Right renal pelvis (tissue), 4 donors: ENCODE measurements at regions not wholly inside any gene's neighbourhood (a gene's known extent, or its start where the extent isn't known, plus 50 kb on each side); places are given as distances from the start of the nearest gene placed in this dataset.

Experiments
- DNase-seq, 4 donors: peaks; one replicate each; pipeline ENCODE4 v3.0.0-alpha.2; 2013; ENCODE audit warnings: low read depth in 4 of 4, low spot score in 3 of 4, missing footprints in 1 of 4

- no peak for DNase-seq
Measured at GRCh38 chr6:56349194-56349593, 101.8 kb upstream of the COL21A1 start.

GRCh38 chr6:56348578-56348977 lies 101.2 kb upstream of the COL21A1 start:
- DNase-seq = no peak

GRCh38 chr6:56347526-56347925 lies 100.1 kb upstream of the COL21A1 start:
- DNase-seq = no peak

GRCh38 chr6:56346958-56347357 lies 99.6 kb upstream of the COL21A1 start:
- no peak for DNase-seq

GRCh38 chr6:56345376-56345995 lies 98.1 kb upstream of the COL21A1 start:
- no peak for DNase-seq

GRCh38 chr6:56343295-56343694 lies 95.9 kb upstream of the COL21A1 start:
- DNase-seq = no peak

- no peak for DNase-seq
Measured at GRCh38 chr6:56339524-56339923, 92.1 kb upstream of the COL21A1 start.

GRCh38 chr6:56335726-56336125 lies 88.3 kb upstream of the COL21A1 start:
- no peak for DNase-seq

GRCh38 chr6:56334937-56335336 lies 87.6 kb upstream of the COL21A1 start:
- DNase-seq = no peak

- DNase-seq = peak; percentile 49 to 70 (median 59)
Measured at GRCh38 chr6:56329271-56330050, 82.1 kb upstream of the COL21A1 start.

GRCh38 chr6:56328728-56329090 lies 81.3 kb upstream of the COL21A1 start:
- peak in 2 of 4 donors; percentile 1 to 11 for DNase-seq

GRCh38 chr6:56327946-56328727 lies 80.8 kb upstream of the COL21A1 start:
- peak in 1 of 4 donors; percentile 16 for DNase-seq

GRCh38 chr6:56324396-56324795 lies 77.0 kb upstream of the COL21A1 start:
- DNase-seq = no peak

- DNase-seq = no peak
Measured at GRCh38 chr6:56318851-56319250, 71.5 kb upstream of the COL21A1 start.

GRCh38 chr6:56314683-56315523 lies 67.5 kb upstream of the COL21A1 start:
- no peak for DNase-seq

- DNase-seq = no peak
Measured at GRCh38 chr6:56311533-56312448, 64.4 kb upstream of the COL21A1 start.

GRCh38 chr6:56311061-56311460 lies 63.7 kb upstream of the COL21A1 start:
- no peak for DNase-seq

GRCh38 chr6:56310241-56310640 lies 62.9 kb upstream of the COL21A1 start:
- no peak for DNase-seq

GRCh38 chr6:56299916-56300315 lies 52.5 kb upstream of the COL21A1 start:
- DNase-seq = no peak
